CD1c-positive myeloid dendritic cell (primary cell): ENCODE measurements at regions not wholly inside any gene's neighbourhood (a gene's known extent, or its start where the extent isn't known, plus 50 kb on each side); places are given as distances from the start of the nearest gene placed in this dataset.

Source experiments
- DNase-seq: peaks from one replicate; pipeline ENCODE4 v3.0.0-alpha.2; 2016; ENCODE audit errors: extremely low spot score

GRCh38 chr4:42330002-42330592 lies 67.2 kb upstream of the SHISA3 start:
- no peak for DNase-seq

- no peak for DNase-seq
Measured at GRCh38 chr4:42331040-42331439, 66.2 kb upstream of the SHISA3 start.

GRCh38 chr4:42331914-42332368 lies 65.3 kb upstream of the SHISA3 start:
- no peak for DNase-seq

- DNase-seq: no peak
Measured at GRCh38 chr4:42339935-42340406, 57.3 kb upstream of the SHISA3 start.

GRCh38 chr4:42341518-42342026 lies 55.7 kb upstream of the SHISA3 start:
- no peak for DNase-seq

- DNase-seq: no peak
Measured at GRCh38 chr4:42342459-42342858, 54.8 kb upstream of the SHISA3 start.

GRCh38 chr4:42344309-42344708 lies 53.0 kb upstream of the SHISA3 start:
- DNase-seq: no peak

GRCh38 chr4:42344749-42345148 lies 52.5 kb upstream of the SHISA3 start:
- no peak for DNase-seq

- no peak for DNase-seq
Measured at GRCh38 chr4:42345962-42346544, 51.2 kb upstream of the SHISA3 start.

GRCh38 chr4:42347076-42347475 lies 50.2 kb upstream of the SHISA3 start:
- DNase-seq: no peak
